ENCODE measurements at regions not wholly inside any gene's neighbourhood (a gene's known extent, or its start where the extent isn't known, plus 50 kb on each side); places are given as distances from the start of the nearest gene placed in this dataset.

GRCh38 chr3:72591522-72592421, 256.5 kb downstream of the SHQ1 start:
- peak; percentile 90 for DNase-seq (ENCODE audit: low read depth)

- no peak for DNase-seq (ENCODE audit: low read depth)
Measured at GRCh38 chr3:72590732-72591221, 257.5 kb downstream of the SHQ1 start.

DNA sequence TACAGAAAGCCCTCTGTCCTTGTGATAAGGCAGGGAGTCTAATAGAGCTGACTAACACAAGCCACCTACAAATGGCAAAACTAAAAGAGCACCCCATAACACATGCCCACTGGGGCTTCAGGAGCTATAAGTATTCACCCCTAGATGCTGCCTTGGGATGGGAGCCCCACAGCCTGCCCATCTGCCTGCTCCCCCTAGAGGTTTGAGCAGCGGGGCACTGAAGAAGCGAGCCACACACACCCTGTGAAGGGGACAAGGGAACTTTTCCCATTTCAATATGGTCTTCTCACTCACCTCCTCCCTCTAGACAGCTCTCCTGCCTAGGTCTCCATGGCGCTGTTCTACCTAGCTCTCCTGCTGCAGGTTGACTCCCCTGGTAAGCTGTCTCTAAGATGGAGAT, 261.0 kb downstream of the SHQ1 start:
- no peak for DNase-seq (ENCODE audit: low read depth)

GRCh38 chr3:72586694-72587093, 261.6 kb downstream of the SHQ1 start:
- no peak for DNase-seq (ENCODE audit: low read depth)

DNA sequence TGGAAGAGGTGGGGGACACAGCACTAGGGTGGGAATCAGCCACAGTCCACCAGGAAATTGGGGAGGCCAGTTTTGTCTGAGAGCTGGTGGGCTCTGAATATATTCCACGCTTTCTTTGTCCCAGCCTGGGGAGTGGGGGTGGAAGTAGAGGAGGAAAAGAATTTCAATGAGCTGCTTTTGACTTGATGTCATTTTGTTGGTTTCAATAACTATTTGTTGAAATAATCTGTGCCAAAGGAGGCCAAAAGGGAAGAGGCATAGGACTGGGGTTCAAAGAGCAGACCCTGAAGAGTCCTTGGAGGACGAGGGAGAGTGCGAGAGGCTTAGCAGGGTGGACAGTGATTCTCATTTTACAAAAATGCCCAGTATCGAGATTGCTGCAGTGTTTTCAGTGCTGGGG, 262.3 kb downstream of the SHQ1 start:
- no peak for DNase-seq (ENCODE audit: low read depth)

DNA sequence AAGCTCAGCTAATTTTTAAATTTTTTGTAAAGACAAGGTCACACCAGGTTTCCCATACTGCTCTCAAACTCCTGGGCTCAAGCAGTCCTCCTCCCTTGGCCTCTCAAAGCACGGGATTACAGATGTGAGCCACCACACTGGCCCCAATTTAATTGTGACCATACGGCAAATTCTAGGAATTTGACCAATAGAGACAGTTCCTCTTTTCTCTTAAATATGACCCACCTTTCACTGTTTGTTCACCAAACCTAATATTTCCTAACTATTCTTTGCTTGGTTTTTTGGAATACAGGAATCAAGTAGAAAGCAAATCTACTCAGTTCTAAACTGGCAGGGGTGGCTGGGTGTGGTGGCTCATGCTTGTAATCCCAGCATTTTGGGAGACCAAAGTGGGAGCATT, 264.0 kb downstream of the SHQ1 start:
- no peak for DNase-seq (ENCODE audit: low read depth)

- no peak for DNase-seq (ENCODE audit: low read depth)
Measured at GRCh38 chr3:72582963-72583362, 265.3 kb downstream of the SHQ1 start.

DNA sequence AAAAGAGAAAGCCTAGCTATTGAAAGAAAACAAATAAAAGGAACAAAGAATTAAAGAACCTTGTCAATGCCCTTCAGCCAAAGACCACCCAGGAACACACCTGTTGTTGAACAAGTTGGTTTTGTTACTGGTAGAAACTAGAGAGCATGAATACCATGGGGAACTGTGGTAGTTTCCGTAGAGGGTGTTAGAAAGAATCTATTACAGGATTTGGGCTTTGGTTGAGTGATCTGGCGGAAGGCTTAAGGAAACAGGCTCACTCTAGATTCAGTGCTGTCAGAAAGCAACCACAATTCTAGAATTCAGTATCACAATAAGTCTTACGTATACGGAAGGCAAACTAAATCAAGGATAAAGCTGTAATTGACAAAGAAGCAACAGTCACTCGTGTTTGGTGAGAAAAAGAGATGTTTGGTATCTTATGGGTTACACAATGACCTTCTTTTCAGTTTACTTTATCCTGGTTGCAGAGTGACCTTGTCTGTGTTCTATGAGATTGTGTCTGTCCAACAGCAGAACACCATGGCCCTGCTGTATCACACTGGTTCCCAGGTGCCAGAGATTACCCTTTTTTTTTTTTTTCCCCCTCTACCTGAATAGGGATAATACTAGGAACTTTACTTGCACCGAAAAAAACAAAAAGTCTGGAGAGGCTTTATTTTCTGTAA, 265.9 kb downstream of the SHQ1 start:
- DNase-seq (ENCODE audit: low read depth): no peak

- DNase-seq (ENCODE audit: low read depth): no peak
Measured at GRCh38 chr3:72580900-72581299, 267.3 kb downstream of the SHQ1 start.

- no peak for DNase-seq (ENCODE audit: low read depth)
Measured at GRCh38 chr3:72580246-72580756, 267.9 kb downstream of the SHQ1 start.

DNA sequence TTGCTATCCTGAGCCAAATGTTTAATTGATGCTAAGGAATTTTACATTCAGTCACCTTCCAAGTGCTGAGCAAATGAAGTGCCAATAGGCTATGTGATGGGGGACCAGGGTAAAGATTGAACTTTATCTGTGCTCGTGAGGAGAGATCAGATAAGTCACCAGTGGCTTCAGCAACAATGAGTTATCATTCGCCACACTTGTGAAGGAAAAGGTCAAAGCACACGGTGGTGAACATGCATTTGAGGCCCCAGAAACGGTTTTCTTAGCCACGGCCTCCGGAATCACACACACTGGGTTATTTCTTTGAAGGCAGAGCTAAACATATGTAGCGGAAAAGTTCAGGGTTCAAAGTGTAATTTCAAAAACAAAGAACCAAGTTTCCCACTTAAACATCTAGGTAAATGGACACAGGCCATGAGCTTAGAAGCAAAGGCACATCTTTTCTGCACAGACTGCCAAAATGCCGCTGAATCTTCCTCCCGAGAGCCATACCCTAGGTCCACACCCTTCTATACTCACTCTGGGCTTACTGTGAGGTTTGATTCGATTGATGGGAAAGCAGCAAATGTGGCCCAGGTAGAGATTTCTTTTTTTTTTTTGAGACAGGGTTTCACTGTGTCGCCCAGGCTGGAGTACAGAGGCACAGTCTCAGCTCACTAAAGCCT, 268.5 kb downstream of the SHQ1 start:
- no peak for DNase-seq (ENCODE audit: low read depth)

DNA sequence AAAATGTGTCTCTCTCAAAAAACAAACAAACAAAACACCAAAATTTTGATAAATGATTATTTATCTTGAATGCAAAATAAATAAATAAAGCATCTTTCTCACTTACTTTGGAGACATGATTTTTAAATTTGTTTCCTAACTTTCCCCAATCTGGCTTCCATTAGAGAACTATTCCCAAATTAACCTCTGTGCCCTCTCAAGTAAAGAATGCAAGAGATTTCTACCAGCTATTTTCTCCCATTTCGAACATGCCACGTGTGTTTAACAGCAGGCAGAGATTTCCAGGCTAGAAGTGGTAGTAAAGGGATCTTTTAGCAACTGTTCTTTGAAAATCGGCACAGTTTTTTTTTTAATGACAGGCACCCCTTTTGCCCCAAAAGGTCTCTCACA, 269.1 kb downstream of the SHQ1 start:
- no peak for DNase-seq (ENCODE audit: low read depth)

- DNase-seq (ENCODE audit: low read depth): no peak
Measured at GRCh38 chr3:72577190-72577589, 271.1 kb downstream of the SHQ1 start.

GRCh38 chr3:72576563-72576962, 271.7 kb downstream of the SHQ1 start:
- DNase-seq (ENCODE audit: low read depth): no peak

DNA sequence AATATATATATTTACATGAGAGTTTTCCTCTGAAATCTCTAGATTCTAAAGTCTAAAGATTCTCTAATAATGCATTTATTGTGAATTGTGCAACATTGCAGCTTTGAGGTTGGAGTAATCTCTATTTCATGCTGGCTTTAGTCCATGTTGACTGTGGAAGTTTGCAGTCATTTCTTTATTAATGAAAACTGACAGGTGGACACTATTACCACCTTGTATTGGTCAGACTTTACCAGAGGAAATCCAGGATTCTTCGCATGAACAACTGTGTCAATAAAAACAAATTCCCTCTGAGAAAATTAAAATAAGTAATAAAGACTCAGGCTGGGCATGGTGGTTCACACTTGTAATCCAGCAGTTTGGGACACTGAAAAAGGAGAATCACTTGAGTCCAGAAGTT, 274.1 kb downstream of the SHQ1 start:
- DNase-seq (ENCODE audit: low read depth): no peak

GRCh38 chr3:72573051-72573450, 275.2 kb downstream of the SHQ1 start:
- no peak for DNase-seq (ENCODE audit: low read depth)

GRCh38 chr3:72572489-72573007, 275.7 kb downstream of the SHQ1 start:
- DNase-seq (ENCODE audit: low read depth): no peak

DNA sequence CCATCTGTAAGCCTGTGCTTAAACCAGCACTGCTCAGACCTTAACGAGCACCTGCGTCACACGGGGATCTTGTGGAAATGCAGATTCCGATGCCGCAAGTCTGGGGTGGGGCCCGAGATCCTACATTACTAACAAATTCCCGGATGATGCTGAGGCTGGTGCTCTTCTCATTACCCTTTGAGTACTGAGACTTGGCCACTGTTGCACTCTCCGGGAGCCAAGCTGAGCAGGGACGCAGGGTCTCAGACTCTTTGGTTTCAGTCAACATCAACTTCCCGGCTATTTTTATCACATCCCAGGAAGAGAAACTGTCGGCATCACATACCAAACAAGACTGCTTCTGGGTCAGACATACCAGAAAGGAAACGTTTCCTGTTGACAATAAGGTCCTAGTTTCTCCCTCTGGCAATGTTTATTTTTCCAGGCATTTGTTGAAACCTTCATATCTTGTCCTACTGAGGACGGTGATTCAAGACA, 276.6 kb downstream of the SHQ1 start:
- DNase-seq (ENCODE audit: low read depth): no peak

- no peak for DNase-seq (ENCODE audit: low read depth)
Measured at GRCh38 chr3:72571052-72571451, 277.2 kb downstream of the SHQ1 start.

DNA sequence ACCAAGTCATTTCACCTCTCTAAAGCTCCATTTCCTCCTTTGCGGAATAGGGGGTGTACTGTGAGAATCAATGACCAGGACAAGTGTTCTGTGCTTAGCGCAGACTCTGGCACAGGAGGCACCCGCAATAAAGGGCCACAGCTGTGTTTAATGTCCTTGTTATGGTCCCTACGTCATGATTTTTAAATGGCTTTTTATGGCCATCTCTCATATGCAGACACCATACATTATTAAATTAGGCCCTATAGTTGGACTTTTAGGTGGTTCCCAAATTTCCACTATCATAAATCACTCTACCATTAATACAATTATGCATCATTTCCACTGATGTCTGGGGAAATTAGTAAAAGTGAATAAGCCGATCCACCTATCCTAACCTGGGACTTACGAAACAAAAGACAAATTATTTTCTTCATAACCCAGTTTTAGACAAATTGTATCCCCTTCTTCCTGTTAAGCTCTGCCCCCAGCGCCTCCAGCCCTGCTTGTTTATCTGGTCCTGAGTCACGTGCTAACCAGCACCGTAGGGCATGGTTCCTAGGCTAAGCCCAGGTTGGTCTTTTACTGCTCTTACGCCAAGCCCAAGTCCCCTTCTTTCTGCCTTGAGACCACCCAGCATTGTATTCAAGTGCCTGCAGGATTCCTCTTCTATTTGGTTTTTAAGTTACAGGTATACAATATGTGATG, 278.3 kb downstream of the SHQ1 start:
- no peak for DNase-seq (ENCODE audit: low read depth)

GRCh38 chr3:72568083-72568482, 280.2 kb downstream of the SHQ1 start:
- no peak for DNase-seq (ENCODE audit: low read depth)

DNA sequence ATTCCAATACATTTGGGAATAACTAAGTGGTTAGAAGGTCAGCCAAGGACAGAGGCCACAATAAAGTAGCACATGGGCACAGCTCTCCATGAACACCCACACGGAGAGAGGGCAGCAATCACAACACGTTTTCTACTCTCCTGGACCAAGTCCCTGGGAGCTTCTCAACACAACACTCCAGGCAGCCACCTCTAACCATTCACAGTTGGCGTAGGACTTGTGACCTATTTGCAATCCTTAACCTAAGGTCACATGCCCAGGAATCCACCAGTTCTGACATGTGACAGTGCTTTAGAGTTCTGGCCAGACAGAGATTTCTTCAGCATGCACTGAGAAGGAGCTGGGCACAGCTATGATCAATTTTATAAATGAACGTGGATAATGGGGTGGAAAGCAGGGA, 280.8 kb downstream of the SHQ1 start:
- no peak for DNase-seq (ENCODE audit: low read depth)

Data from GM04504 (cell line).